Keratinocyte (primary cell): ENCODE measurements at regions not wholly inside any gene's neighbourhood (a gene's known extent, or its start where the extent isn't known, plus 50 kb on each side); places are given as distances from the start of the nearest gene placed in this dataset.

Experiments used
- DNase-seq: peaks from one replicate; pipeline ENCODE4 v3.0.0-alpha.2; 2011; ENCODE audit warnings: low read depth, missing footprints, low spot score
- FAIRE-seq: peaks from 2 replicates; lab custom pipeline; 2011; peaks lifted over from hg19 to GRCh38; lab: Jason Lieb, UNC
- H2AFZ ChIP-seq: 2 replicates; pipeline ENCODE4 v1.6.0; 2012; ENCODE audit warnings: low read length, control low read depth, inconsistent platforms; ENCODE audit not compliant: control insufficient read depth
- H3K27ac ChIP-seq: 2 replicates; pipeline ENCODE4 v1.5.1; 2011; ENCODE audit warnings: low read length; ENCODE audit not compliant: control insufficient read depth, insufficient read depth
- H3K27me3 ChIP-seq: 3 replicates; pipeline ENCODE4 v1.6.0; 2011; ENCODE audit warnings: low read length; ENCODE audit not compliant: control insufficient read depth, insufficient read depth; ENCODE audit errors: extremely low read depth
- H3K36me3 ChIP-seq, 2 experiments: 2 replicates in 1 of 2; 3 replicates in 1 of 2; pipeline ENCODE4 v1.5.1; 2011; ENCODE audit warnings: low read length in 2 of 2, mild to moderate bottlenecking in 1 of 2; ENCODE audit not compliant: control insufficient read depth in 2 of 2, insufficient read depth in 2 of 2; ENCODE audit errors: extremely low read depth in 1 of 2
- H3K4me1 ChIP-seq: 3 replicates; pipeline ENCODE4 v1.5.1; 2011; ENCODE audit warnings: low read length; ENCODE audit not compliant: control insufficient read depth, insufficient read depth; ENCODE audit errors: extremely low read depth
- H3K4me2 ChIP-seq: 3 replicates; pipeline ENCODE4 v1.6.0; 2011; ENCODE audit warnings: low read depth, low read length; ENCODE audit not compliant: control insufficient read depth, insufficient read depth; ENCODE audit errors: extremely low read depth
- H3K4me3 ChIP-seq, 3 experiments: fragments of 200-600 bp in 1 of 3; sonication (generic) in 1 of 3; 2 replicates in 2 of 3; 3 replicates in 1 of 3; pipeline ENCODE4 v1.5.1; 2011 to 2016; ENCODE audit warnings: low read length in 3 of 3, mild to moderate bottlenecking in 3 of 3, control low read depth in 2 of 3, inconsistent platforms in 1 of 3, low read depth in 1 of 3, mixed read lengths in 1 of 3, mixed run types in 1 of 3, moderate library complexity in 1 of 3; ENCODE audit not compliant: control insufficient read depth in 2 of 3, insufficient read depth in 2 of 3; ENCODE audit errors: extremely low read depth in 1 of 3
- H3K79me2 ChIP-seq: 2 replicates; pipeline ENCODE4 v1.6.0; 2012; ENCODE audit warnings: low read length; ENCODE audit not compliant: control insufficient read depth, insufficient read depth
- H3K9ac ChIP-seq: 3 replicates; pipeline ENCODE4 v1.6.0; 2011; ENCODE audit warnings: low read length; ENCODE audit not compliant: control insufficient read depth, insufficient read depth; ENCODE audit errors: extremely low read depth
- H3K9me1 ChIP-seq: 3 replicates; pipeline ENCODE4 v1.6.0; 2011; ENCODE audit warnings: low read length; ENCODE audit not compliant: control insufficient read depth, insufficient read depth; ENCODE audit errors: extremely low read depth
- H3K9me3 ChIP-seq: 2 replicates; pipeline ENCODE4 v1.5.1; 2012; ENCODE audit warnings: low read depth, low read length; ENCODE audit not compliant: control insufficient read depth
- H4K20me1 ChIP-seq: 3 replicates; pipeline ENCODE4 v1.6.0; 2011; ENCODE audit warnings: low read length; ENCODE audit not compliant: control insufficient read depth, insufficient read depth; ENCODE audit errors: extremely low read depth
- CTCF ChIP-seq, 3 experiments: IDR thresholded peaks in 1 of 3; conservative IDR thresholded peaks in 1 of 3; optimal IDR thresholded peaks in 1 of 3; 2 replicates in 2 of 3; 3 replicates in 1 of 3; pipeline versions ENCODE3 to v1.5.1; 2011; ENCODE audit warnings: low read length in 3 of 3, mild to moderate bottlenecking in 3 of 3, moderate library complexity in 2 of 3, control low read depth in 1 of 3, inconsistent platforms in 1 of 3; ENCODE audit not compliant: insufficient read depth in 2 of 3; ENCODE audit errors: extremely low read depth in 1 of 3
- EZH2 ChIP-seq: IDR thresholded peaks from one replicate; pipeline ENCODE4 v1.6.1; 2012; ENCODE audit warnings: inconsistent platforms, mild to moderate bottlenecking, low read length, moderate library complexity
- dilution Hi-C: fragments of 300-500 bp; cut with MboI; formaldehyde crosslinking; loops from one replicate; pipeline ENCODE4 v1.7.0; 2020; ENCODE audit warnings: low sequenced_read_pairs; ENCODE audit not compliant: extremely low pct_ligation_motif_present

- Histone ChIP-seq H3K36me3 (no peaks in the 10 kb centered on the region), H3K27ac (no peak overlapping the region), H2AFZ (no peak overlapping the region), H3K9ac (no peak overlapping the region), H3K27me3 (no peaks in the 10 kb centered on the region), H3K79me2 (no peaks in the 10 kb centered on the region), H3K4me2 (no peak overlapping the region), H3K9me3 (no peaks in the 10 kb centered on the region), H3K9me1 (no peaks in the 10 kb centered on the region), H3K4me3 (no peak overlapping the region), H4K20me1 (no peaks in the 10 kb centered on the region), H3K4me1 (no peaks in the 10 kb centered on the region)
- no peak for DNase-seq
- TF ChIP-seq EZH2 (no peak), CTCF (optimal IDR thresholded peaks at IDR 0.05 in 1 of 3, IDR thresholded peaks at IDR 0.05 in 1 of 3, conservative IDR thresholded peaks at IDR 0.05 in 1 of 3; ENCODE audit: extremely low read depth in 1 of 3, insufficient read depth in 2 of 3, low read length in 3 of 3) (no peak)
- dilution Hi-C loops: no loop called here
- FAIRE-seq: no peak
Observed at GRCh38 chr7:53311205-53311604, 275.8 kb downstream of the POM121L12 start.

GRCh38 chr7:53315981-53316380, 280.5 kb downstream of the POM121L12 start:
- no peaks in the 10 kb centered on the region for H3K79me2 ChIP-seq
- H3K27me3 ChIP-seq: no peaks in the 10 kb centered on the region
- DNase-seq (no peak), FAIRE-seq (no peak)
- dilution Hi-C loops: no loop called here
- no peak for TF ChIP-seq CTCF (optimal IDR thresholded peaks at IDR 0.05 in 1 of 3, IDR thresholded peaks at IDR 0.05 in 1 of 3, conservative IDR thresholded peaks at IDR 0.05 in 1 of 3; ENCODE audit: extremely low read depth in 1 of 3, insufficient read depth in 2 of 3, low read length in 3 of 3)
- TF ChIP-seq EZH2: no peak
- H3K4me3 ChIP-seq: no peak overlapping the region
- H3K9ac ChIP-seq: no peak overlapping the region
- no peaks in the 10 kb centered on the region for H3K9me1 ChIP-seq
- no peaks in the 10 kb centered on the region for H4K20me1 ChIP-seq
- no peak overlapping the region for H3K4me2 ChIP-seq
- H3K9me3 ChIP-seq: no peaks in the 10 kb centered on the region
- no peak overlapping the region for H3K27ac ChIP-seq
- H2AFZ ChIP-seq: no peak overlapping the region
- no peaks in the 10 kb centered on the region for H3K4me1 ChIP-seq
- no peaks in the 10 kb centered on the region for H3K36me3 ChIP-seq
